Left lung (tissue), 4 donors: ENCODE measurements at regions not wholly inside any gene's neighbourhood (a gene's known extent, or its start where the extent isn't known, plus 50 kb on each side); places are given as distances from the start of the nearest gene placed in this dataset.

Source experiments
- ATAC-seq: fragments of 200-7000 bp; cut with Tn5 transposase; one replicate; pipeline ENCODE4 v1.9.1; 2020; ENCODE audit warnings: moderate library complexity
- DNase-seq, 4 donors: peaks; one replicate each; pipeline ENCODE4 v3.0.0-alpha.2; 2013 to 2020
- H3K27ac ChIP-seq, 2 donors: fragments of 200-600 bp; sonication (generic) in 1 of 2; one replicate each; pipeline versions ENCODE4 v1.5.0 to v1.8.0; 2020 to 2021
- H3K27me3 ChIP-seq, 2 donors: fragments of 200-600 bp; sonication (generic) in 1 of 2; one replicate each; pipeline versions ENCODE4 v1.5.0 to v1.8.0; 2020 to 2021
- H3K36me3 ChIP-seq, 2 donors: fragments of 200-600 bp; sonication (generic) in 1 of 2; one replicate each; pipeline versions ENCODE4 v1.5.0 to v1.8.0; 2020 to 2021
- H3K4me1 ChIP-seq, 2 donors: fragments of 200-600 bp; one replicate each; pipeline ENCODE4 v1.8.0; 2021
- H3K4me3 ChIP-seq, 2 donors: fragments of 200-600 bp; sonication (generic) in 1 of 2; one replicate each; pipeline versions ENCODE4 v1.5.0 to v1.8.0; 2020 to 2021; ENCODE audit warnings: mild to moderate bottlenecking in 1 of 2
- H3K9me3 ChIP-seq, 2 donors: fragments of 200-600 bp; sonication (generic) in 1 of 2; one replicate each; pipeline versions ENCODE4 v1.5.0 to v1.8.0; 2020 to 2021
- CTCF ChIP-seq, 2 donors: fragments of 200-600 bp; sonication (generic) in 1 of 2; IDR thresholded peaks; one replicate each; pipeline versions ENCODE4 v1.5.0 to v1.8.0; 2021; ENCODE audit warnings: antibody characterized with exemption in 2 of 2
- intact Hi-C, 2 donors: fragments of 100-400 bp; cut with DNase I; formaldehyde crosslinking; loops; one replicate each; pipeline versions ENCODE4 v1.11.2 to v1.14.2; 2022
- donor health status: DM: no; HTN: yes; CAD: no.
- donor health status: DM: no; HTN: no; CAD: no.

GRCh38 chr13:102932331-102932730, 86.5 kb downstream of the ERCC5 start:
- no peak overlapping the region for H3K27ac ChIP-seq
- DNase-seq: no peak
- H3K9me3 ChIP-seq: no peaks in the 10 kb centered on the region
- H3K4me1 ChIP-seq: no peaks in the 10 kb centered on the region
- H3K27me3 ChIP-seq: no peaks in the 10 kb centered on the region
- intact Hi-C loops: no loop called here
- ATAC-seq: no peak
- no peak overlapping the region for H3K4me3 ChIP-seq
- TF ChIP-seq CTCF (IDR thresholded peaks at IDR 0.05): no peak
- H3K36me3 ChIP-seq: no peaks in the 10 kb centered on the region

- H3K4me3 ChIP-seq: no peak overlapping the region
- no peaks in the 10 kb centered on the region for H3K27me3 ChIP-seq
- H3K9me3 ChIP-seq: no peaks in the 10 kb centered on the region
- no peak for TF ChIP-seq CTCF (IDR thresholded peaks at IDR 0.05)
- no peaks in the 10 kb centered on the region for H3K4me1 ChIP-seq
- no peak for ATAC-seq
- no peak overlapping the region for H3K27ac ChIP-seq
- H3K36me3 ChIP-seq: no peaks in the 10 kb centered on the region
- DNase-seq: no peak
- intact Hi-C loops: no loop called here
Measured at GRCh38 chr13:102930566-102930965, 84.7 kb downstream of the ERCC5 start.

GRCh38 chr13:102928941-102929675, 83.3 kb downstream of the ERCC5 start:
- no peaks in the 10 kb centered on the region for H3K4me1 ChIP-seq
- TF ChIP-seq CTCF (IDR thresholded peaks at IDR 0.05): no peak
- no peak for DNase-seq
- no peak overlapping the region for H3K4me3 ChIP-seq
- H3K36me3 ChIP-seq: no peaks in the 10 kb centered on the region
- ATAC-seq: no peak
- no peaks in the 10 kb centered on the region for H3K27me3 ChIP-seq
- intact Hi-C loops: no loop called here
- H3K27ac ChIP-seq: no peak overlapping the region
- H3K9me3 ChIP-seq: no peaks in the 10 kb centered on the region
